A204.1 (cell line): ENCODE measurements at regions not wholly inside any gene's neighbourhood (a gene's known extent, or its start where the extent isn't known, plus 50 kb on each side); places are given as distances from the start of the nearest gene placed in this dataset.

Experiments used
- FAIRE-seq: peaks from 2 replicates; lab custom pipeline; 2012; peaks lifted over from hg19 to GRCh38; lab: Jason Lieb, UNC

- no peak for FAIRE-seq
Measured at GRCh38 chr3:110236976-110237610, 834.5 kb upstream of the NECTIN3 start.

- FAIRE-seq = no peak
Measured at GRCh38 chr3:110243081-110243480, 828.5 kb upstream of the NECTIN3 start.

- no peak for FAIRE-seq
Measured at GRCh38 chr3:110246796-110247376, 824.7 kb upstream of the NECTIN3 start.

GRCh38 chr3:110248666-110249065 is 823.0 kb upstream of the NECTIN3 start:
- FAIRE-seq = no peak

GRCh38 chr3:110253794-110254193 is 817.8 kb upstream of the NECTIN3 start:
- FAIRE-seq = no peak

- FAIRE-seq = no peak
Measured at GRCh38 chr3:110254591-110254990, 817.0 kb upstream of the NECTIN3 start.

- FAIRE-seq = no peak
Measured at GRCh38 chr3:110261141-110261540, 810.5 kb upstream of the NECTIN3 start.

GRCh38 chr3:110262896-110263295 is 808.7 kb upstream of the NECTIN3 start:
- FAIRE-seq = no peak

GRCh38 chr3:110265302-110265701 is 806.3 kb upstream of the NECTIN3 start:
- no peak for FAIRE-seq

- no peak for FAIRE-seq
Measured at GRCh38 chr3:110267304-110267845, 804.2 kb upstream of the NECTIN3 start.

GRCh38 chr3:110272525-110272924 is 799.1 kb upstream of the NECTIN3 start:
- FAIRE-seq = no peak

- peak; percentile 100 for FAIRE-seq
Measured at GRCh38 chr3:110291886-110292501, 779.6 kb upstream of the NECTIN3 start.

GRCh38 chr3:110293660-110294059 is 778.0 kb upstream of the NECTIN3 start:
- FAIRE-seq = no peak

GRCh38 chr3:110296885-110297284 is 774.7 kb upstream of the NECTIN3 start:
- no peak for FAIRE-seq

GRCh38 chr3:110301781-110302180 is 769.8 kb upstream of the NECTIN3 start:
- no peak for FAIRE-seq

GRCh38 chr3:110307065-110307809 is 764.4 kb upstream of the NECTIN3 start:
- FAIRE-seq = no peak

GRCh38 chr3:110311541-110311940 is 760.1 kb upstream of the NECTIN3 start:
- FAIRE-seq = no peak

GRCh38 chr3:110314512-110315114 is 757.0 kb upstream of the NECTIN3 start:
- no peak for FAIRE-seq

- FAIRE-seq = no peak
Measured at GRCh38 chr3:110318108-110318507, 753.5 kb upstream of the NECTIN3 start.

GRCh38 chr3:110323349-110323748 is 748.3 kb upstream of the NECTIN3 start:
- FAIRE-seq = no peak

- no peak for FAIRE-seq
Measured at GRCh38 chr3:110324171-110324705, 747.4 kb upstream of the NECTIN3 start.

- FAIRE-seq = no peak
Measured at GRCh38 chr3:110327870-110328269, 743.7 kb upstream of the NECTIN3 start.
